ENCODE measurements at regions not wholly inside any gene's neighbourhood (a gene's known extent, or its start where the extent isn't known, plus 50 kb on each side); places are given as distances from the start of the nearest gene placed in this dataset.

DNA sequence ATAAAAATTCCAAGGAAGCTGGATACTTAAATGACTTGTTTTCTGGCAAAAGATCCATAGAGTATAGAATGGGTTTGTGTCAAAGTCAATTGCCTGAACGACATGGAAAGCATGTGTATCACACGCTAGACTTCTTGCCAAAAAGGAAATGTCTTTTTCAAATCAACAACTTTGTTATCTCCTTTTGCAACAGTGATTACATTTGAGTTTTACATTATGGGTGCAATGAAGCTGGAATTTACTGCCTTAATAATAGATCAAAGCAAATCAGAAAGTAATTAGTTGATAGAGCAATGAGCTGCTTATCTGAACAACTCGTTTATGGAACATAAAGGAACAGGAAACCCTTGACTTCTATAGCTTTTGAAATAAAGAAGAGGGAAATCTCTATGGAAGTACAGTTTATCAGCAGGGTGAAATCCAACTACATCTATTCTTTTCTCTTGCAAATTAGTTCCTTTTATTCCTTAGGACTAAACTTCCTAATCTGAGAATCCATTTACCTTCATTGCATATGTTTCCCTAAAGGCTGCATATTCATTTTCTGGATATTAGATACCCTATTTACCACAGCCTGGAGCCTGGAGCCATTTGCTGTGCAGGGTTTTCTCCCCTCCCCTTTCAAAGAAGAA lies 415.1 kb upstream of the NECTIN3 start:
- ChIA-PET CTCF (no interaction called here), POLR2A (ENCODE audit: low non-redundant PET) (no interaction called here)
- TF ChIP-seq, protein P1, sequence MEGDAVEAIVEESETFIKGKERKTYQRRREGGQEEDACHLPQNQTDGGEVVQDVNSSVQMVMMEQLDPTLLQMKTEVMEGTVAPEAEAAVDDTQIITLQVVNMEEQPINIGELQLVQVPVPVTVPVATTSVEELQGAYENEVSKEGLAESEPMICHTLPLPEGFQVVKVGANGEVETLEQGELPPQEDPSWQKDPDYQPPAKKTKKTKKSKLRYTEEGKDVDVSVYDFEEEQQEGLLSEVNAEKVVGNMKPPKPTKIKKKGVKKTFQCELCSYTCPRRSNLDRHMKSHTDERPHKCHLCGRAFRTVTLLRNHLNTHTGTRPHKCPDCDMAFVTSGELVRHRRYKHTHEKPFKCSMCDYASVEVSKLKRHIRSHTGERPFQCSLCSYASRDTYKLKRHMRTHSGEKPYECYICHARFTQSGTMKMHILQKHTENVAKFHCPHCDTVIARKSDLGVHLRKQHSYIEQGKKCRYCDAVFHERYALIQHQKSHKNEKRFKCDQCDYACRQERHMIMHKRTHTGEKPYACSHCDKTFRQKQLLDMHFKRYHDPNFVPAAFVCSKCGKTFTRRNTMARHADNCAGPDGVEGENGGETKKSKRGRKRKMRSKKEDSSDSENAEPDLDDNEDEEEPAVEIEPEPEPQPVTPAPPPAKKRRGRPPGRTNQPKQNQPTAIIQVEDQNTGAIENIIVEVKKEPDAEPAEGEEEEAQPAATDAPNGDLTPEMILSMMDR (conservative IDR thresholded peaks at IDR 0.05; ENCODE audit: low read depth, low read length): no peak
- TF ChIP-seq EZH2 (IDR thresholded peaks at IDR 0.05; ENCODE audit: borderline replicate concordance, low read depth, low read length, poor library complexity, severe bottlenecking): no peak
- DNase-seq (ENCODE audit: low spot score): peak; percentile 80
- peaks cover 8% of the 10 kb centered on the region for H3K27me3 ChIP-seq (replicated peaks; ENCODE audit: insufficient read depth, low read depth, low read length, poor library complexity)
- intact Hi-C loops (cut with micrococcal nuclease; ENCODE audit: unreplicated experiment): no loop called here
- no peaks in the 10 kb centered on the region for H3K36me3 ChIP-seq (ENCODE audit: insufficient read depth, low read length, poor library complexity, severe bottlenecking)
- BruUV-seq (replicated peaks): no TSS peak
- no peak overlapping the region for H3K4me3 ChIP-seq (ENCODE audit: low read depth, low read length, poor library complexity, severe bottlenecking)
- no peak overlapping the region for H3K27ac ChIP-seq (ENCODE audit: low read depth, low read length, poor library complexity, severe bottlenecking)
- peaks cover 5% of the 10 kb centered on the region for H3K4me1 ChIP-seq (ENCODE audit: insufficient read depth, low read length, poor library complexity, severe bottlenecking)
- H3K9me3 ChIP-seq (ENCODE audit: low read depth, low read length, poor library complexity, severe bottlenecking): no peaks in the 10 kb centered on the region

DNA sequence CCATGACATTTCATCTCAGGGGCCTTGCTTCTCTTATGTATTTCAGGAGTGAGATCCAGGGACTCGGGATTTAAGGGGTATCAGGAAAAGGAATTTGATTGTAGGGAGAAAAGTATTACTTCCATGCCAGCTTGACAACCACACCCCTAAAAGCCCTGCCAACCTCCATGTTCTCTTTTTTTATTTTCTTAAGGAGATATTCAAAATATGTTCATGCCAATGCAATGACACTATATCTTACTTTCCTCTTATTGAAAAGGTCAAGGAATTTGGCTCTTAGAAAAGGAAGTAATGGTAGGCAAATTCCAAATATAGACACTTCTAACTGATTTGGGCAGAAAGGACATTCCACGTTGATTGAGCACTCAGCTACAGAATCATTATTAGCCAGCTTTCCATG lies 407.5 kb upstream of the NECTIN3 start:
- Histone ChIP-seq H3K36me3 (ENCODE audit: insufficient read depth, low read length, poor library complexity, severe bottlenecking) (no peaks in the 10 kb centered on the region), H3K4me1 (ENCODE audit: insufficient read depth, low read length, poor library complexity, severe bottlenecking) (no peaks in the 10 kb centered on the region), H3K4me3 (ENCODE audit: low read depth, low read length, poor library complexity, severe bottlenecking) (no peak overlapping the region), H3K9me3 (ENCODE audit: low read depth, low read length, poor library complexity, severe bottlenecking) (peaks cover 3% of the 10 kb centered on the region), H3K27ac (ENCODE audit: low read depth, low read length, poor library complexity, severe bottlenecking) (no peak overlapping the region), H3K27me3 (replicated peaks; ENCODE audit: insufficient read depth, low read depth, low read length, poor library complexity) (no peaks in the 10 kb centered on the region)
- no TSS peak for BruUV-seq (replicated peaks)
- TF ChIP-seq, protein P1 (conservative IDR thresholded peaks at IDR 0.05; ENCODE audit: low read depth, low read length): no peak
- no peak for TF ChIP-seq EZH2 (IDR thresholded peaks at IDR 0.05; ENCODE audit: borderline replicate concordance, low read depth, low read length, poor library complexity, severe bottlenecking)
- intact Hi-C loops (cut with micrococcal nuclease; ENCODE audit: unreplicated experiment): no loop called here
- CTCF ChIA-PET: no interaction called here
- POLR2A ChIA-PET (ENCODE audit: low non-redundant PET): no interaction called here
- no peak for DNase-seq (ENCODE audit: low spot score)

DNA sequence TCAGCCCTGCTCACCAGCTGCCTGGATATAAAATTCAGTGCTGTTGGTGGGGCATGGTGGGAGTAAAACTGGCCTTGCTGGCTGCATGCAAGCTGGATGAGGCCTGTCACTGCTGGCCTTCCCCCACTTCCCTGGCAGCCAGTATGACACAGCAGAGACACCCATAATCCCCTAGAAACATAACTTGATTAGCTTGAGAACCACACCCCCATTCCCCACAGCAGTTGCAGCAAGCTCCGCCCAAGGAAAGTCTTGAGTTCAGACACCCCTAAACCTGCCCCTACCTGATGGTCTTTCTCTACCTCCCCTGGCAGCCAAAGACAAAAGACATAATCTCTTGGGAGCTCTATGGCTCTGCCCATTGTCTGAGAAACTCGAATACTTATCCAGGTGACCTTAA lies 405.1 kb upstream of the NECTIN3 start:
- Histone ChIP-seq H3K4me1 (ENCODE audit: insufficient read depth, low read length, poor library complexity, severe bottlenecking) (no peaks in the 10 kb centered on the region), H3K9me3 (ENCODE audit: low read depth, low read length, poor library complexity, severe bottlenecking) (peaks cover 3% of the 10 kb centered on the region), H3K27me3 (replicated peaks; ENCODE audit: insufficient read depth, low read depth, low read length, poor library complexity) (no peaks in the 10 kb centered on the region), H3K4me3 (ENCODE audit: low read depth, low read length, poor library complexity, severe bottlenecking) (no peak overlapping the region), H3K27ac (ENCODE audit: low read depth, low read length, poor library complexity, severe bottlenecking) (no peak overlapping the region), H3K36me3 (ENCODE audit: insufficient read depth, low read length, poor library complexity, severe bottlenecking) (no peaks in the 10 kb centered on the region)
- DNase-seq (ENCODE audit: low spot score): no peak
- BruUV-seq (replicated peaks): no TSS peak
- ChIA-PET POLR2A (ENCODE audit: low non-redundant PET) (no interaction called here), CTCF (no interaction called here)
- TF ChIP-seq, protein P1 (conservative IDR thresholded peaks at IDR 0.05; ENCODE audit: low read depth, low read length): no peak
- TF ChIP-seq EZH2 (IDR thresholded peaks at IDR 0.05; ENCODE audit: borderline replicate concordance, low read depth, low read length, poor library complexity, severe bottlenecking): no peak
- intact Hi-C loops (cut with micrococcal nuclease; ENCODE audit: unreplicated experiment): no loop called here

Data from A673 (cell line).